ENCODE measurements at regions not wholly inside any gene's neighbourhood (a gene's known extent, or its start where the extent isn't known, plus 50 kb on each side); places are given as distances from the start of the nearest gene placed in this dataset.

DNA sequence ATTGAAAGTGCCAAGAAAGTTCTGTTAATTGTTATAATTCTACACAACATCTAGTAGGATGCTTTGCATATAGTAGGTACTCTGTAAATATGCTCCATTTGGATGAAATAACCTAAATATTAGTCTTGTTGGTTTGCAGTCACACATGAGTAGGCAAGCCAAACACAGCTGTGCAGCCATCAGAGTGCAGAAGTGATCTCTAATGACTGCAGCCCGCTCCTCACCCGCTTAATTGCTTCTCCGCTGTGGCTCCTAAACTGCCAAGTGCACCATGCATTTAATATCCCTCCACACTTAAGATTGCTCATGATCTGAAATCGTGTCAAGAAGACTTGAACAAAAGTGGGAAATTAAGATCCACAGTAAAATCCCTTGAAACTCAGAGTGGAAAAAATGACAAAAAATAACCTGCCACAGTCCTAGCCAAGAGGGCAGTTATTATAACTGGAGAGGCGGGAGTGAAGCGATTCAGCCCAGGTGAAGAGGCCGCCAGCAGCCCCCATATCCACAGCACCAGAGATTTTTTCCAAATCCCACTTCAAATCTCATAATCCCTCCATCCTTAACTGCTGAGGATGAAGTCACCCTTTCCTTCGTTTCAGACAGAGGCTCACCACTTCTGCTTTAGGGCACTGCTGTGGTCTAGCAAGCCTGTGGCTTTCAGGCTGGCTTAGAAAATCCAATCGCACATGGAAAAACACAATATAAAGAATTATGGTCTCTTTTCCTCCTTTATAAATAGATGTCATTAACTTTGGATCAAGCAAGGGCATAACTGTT is 69.5 kb downstream of the TMEM30B start:
- TF ChIP-seq, protein P1, sequence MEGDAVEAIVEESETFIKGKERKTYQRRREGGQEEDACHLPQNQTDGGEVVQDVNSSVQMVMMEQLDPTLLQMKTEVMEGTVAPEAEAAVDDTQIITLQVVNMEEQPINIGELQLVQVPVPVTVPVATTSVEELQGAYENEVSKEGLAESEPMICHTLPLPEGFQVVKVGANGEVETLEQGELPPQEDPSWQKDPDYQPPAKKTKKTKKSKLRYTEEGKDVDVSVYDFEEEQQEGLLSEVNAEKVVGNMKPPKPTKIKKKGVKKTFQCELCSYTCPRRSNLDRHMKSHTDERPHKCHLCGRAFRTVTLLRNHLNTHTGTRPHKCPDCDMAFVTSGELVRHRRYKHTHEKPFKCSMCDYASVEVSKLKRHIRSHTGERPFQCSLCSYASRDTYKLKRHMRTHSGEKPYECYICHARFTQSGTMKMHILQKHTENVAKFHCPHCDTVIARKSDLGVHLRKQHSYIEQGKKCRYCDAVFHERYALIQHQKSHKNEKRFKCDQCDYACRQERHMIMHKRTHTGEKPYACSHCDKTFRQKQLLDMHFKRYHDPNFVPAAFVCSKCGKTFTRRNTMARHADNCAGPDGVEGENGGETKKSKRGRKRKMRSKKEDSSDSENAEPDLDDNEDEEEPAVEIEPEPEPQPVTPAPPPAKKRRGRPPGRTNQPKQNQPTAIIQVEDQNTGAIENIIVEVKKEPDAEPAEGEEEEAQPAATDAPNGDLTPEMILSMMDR (IDR thresholded peaks at IDR 0.05): no peak
- no peaks in the 10 kb centered on the region for H3K79me2 ChIP-seq
- H2AFZ ChIP-seq: peak overlapping the region; percentile 15
- no peak overlapping the region for H3K4me3 ChIP-seq (ENCODE audit: low read depth, low read length)
- no peaks in the 10 kb centered on the region for H3K36me3 ChIP-seq (ENCODE audit: control insufficient read depth, insufficient read depth, low read length)
- no peak overlapping the region for H3K4me2 ChIP-seq (ENCODE audit: low read length)
- H3K27me3 ChIP-seq (ENCODE audit: control insufficient read depth, insufficient read depth, low read length): no peaks in the 10 kb centered on the region
- peaks cover 27% of the 10 kb centered on the region for H3K4me1 ChIP-seq
- no peak overlapping the region for H3K27ac ChIP-seq
- no peak overlapping the region for H3K9ac ChIP-seq
- no peaks in the 10 kb centered on the region for H3K9me3 ChIP-seq (ENCODE audit: control insufficient read depth, low read length)

DNA sequence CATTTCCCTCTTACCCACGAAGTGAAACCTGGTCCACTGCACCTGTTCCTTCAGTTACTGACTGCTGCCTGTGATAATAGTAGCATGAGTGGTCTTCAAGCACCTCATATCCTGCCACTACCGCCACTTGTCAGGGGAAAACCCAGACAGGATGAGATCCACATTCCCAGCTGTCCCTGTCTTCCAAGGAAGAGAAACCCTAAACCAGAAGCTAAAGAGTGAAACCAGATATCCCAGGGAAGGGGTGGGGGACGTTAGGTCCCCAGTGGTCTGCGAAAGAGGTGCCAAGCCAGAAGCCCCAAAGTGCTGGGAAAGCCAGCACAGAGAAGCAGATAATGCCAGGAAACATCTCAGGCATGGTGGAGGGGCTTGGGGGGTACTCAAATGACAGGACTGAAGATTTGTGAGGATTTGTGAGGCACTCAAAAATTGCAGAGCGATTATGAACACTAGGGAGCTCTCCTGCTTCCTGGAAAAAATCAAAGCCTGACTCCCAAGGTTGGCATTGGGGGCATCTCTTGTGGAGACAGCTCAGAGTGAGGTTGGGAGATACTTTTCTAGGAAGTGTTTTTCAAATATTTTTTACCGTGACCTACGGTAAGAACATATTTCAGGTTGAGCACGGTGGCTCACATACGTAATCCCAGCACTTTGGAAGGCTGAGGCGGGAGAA is 77.9 kb downstream of the TMEM30B start:
- H3K27ac ChIP-seq: no peak overlapping the region
- TF ChIP-seq, protein P1 (IDR thresholded peaks at IDR 0.05): no peak
- no peaks in the 10 kb centered on the region for H3K9me3 ChIP-seq (ENCODE audit: control insufficient read depth, low read length)
- no peak overlapping the region for H3K4me2 ChIP-seq (ENCODE audit: low read length)
- no peak overlapping the region for H3K9ac ChIP-seq
- peak overlapping the region; percentile 49 for H2AFZ ChIP-seq
- no peak overlapping the region for H3K4me3 ChIP-seq (ENCODE audit: low read depth, low read length)
- no peaks in the 10 kb centered on the region for H3K27me3 ChIP-seq (ENCODE audit: control insufficient read depth, insufficient read depth, low read length)
- H3K79me2 ChIP-seq: no peaks in the 10 kb centered on the region
- no peaks in the 10 kb centered on the region for H3K4me1 ChIP-seq
- no peaks in the 10 kb centered on the region for H3K36me3 ChIP-seq (ENCODE audit: control insufficient read depth, insufficient read depth, low read length)

DNA sequence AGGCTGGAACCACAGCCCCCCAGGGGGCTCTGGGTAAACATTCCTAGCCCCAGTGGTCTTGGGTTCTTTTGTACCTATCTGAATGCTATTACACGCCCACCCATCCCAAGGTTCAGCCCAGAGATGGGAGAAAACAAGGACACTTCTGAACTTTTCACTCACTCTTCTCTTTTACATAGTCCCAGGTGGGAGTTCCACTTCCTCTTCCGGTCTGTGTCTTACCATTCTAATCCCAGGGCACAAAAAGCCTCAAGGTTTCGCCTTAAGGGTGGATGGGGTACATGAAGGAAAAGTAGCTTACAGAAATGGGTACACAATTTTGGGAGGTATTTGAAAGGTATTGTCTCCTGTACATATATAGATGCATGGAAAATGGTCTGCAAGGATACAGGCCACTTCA is 79.0 kb downstream of the TMEM30B start:
- H3K4me2 ChIP-seq (ENCODE audit: low read length): no peak overlapping the region
- TF ChIP-seq, protein P1 (IDR thresholded peaks at IDR 0.05): no peak
- H3K27me3 ChIP-seq (ENCODE audit: control insufficient read depth, insufficient read depth, low read length): no peaks in the 10 kb centered on the region
- H3K4me1 ChIP-seq: peaks cover 4% of the 10 kb centered on the region
- no peak overlapping the region for H3K4me3 ChIP-seq (ENCODE audit: low read depth, low read length)
- H3K79me2 ChIP-seq: no peaks in the 10 kb centered on the region
- no peaks in the 10 kb centered on the region for H3K9me3 ChIP-seq (ENCODE audit: control insufficient read depth, low read length)
- no peak overlapping the region for H2AFZ ChIP-seq
- no peaks in the 10 kb centered on the region for H3K36me3 ChIP-seq (ENCODE audit: control insufficient read depth, insufficient read depth, low read length)
- no peak overlapping the region for H3K27ac ChIP-seq
- no peak overlapping the region for H3K9ac ChIP-seq

DNA sequence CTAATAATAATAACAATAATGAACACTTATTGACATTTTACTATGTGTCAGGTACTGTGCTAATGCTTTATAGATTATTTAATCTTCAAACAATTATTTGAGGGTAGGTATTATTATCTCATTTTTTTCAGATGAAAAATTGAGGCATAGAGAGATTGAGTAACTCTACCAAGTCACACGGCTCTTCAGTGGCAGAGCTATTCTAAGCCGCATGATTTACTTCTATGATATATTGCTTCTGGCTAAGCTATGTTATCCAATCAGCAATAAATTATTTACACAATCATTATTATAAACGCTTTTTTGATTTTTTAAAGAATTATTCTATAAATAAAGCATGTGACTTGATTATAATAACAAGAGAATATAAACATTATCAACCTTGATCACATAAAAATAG is 80.0 kb downstream of the TMEM30B start:
- Histone ChIP-seq H3K36me3 (ENCODE audit: control insufficient read depth, insufficient read depth, low read length) (no peaks in the 10 kb centered on the region), H3K4me1 (peaks cover 6% of the 10 kb centered on the region), H3K4me3 (ENCODE audit: low read depth, low read length) (no peak overlapping the region), H3K9ac (no peak overlapping the region), H2AFZ (no peak overlapping the region), H3K27me3 (ENCODE audit: control insufficient read depth, insufficient read depth, low read length) (no peaks in the 10 kb centered on the region), H3K27ac (no peak overlapping the region), H3K4me2 (ENCODE audit: low read length) (no peak overlapping the region), H3K79me2 (no peaks in the 10 kb centered on the region), H3K9me3 (ENCODE audit: control insufficient read depth, low read length) (no peaks in the 10 kb centered on the region)
- TF ChIP-seq, protein P1 (IDR thresholded peaks at IDR 0.05): no peak
